K562 (cell line): ENCODE measurements at regions not wholly inside any gene's neighbourhood (a gene's known extent, or its start where the extent isn't known, plus 50 kb on each side); places are given as distances from the start of the nearest gene placed in this dataset.

ENCODE experiments used
- ATAC-seq: fragments of 200-7000 bp; cut with Tn5 transposase; 3 replicates; pipeline ENCODE4 v1.9.1; 2020; ENCODE audit warnings: moderate library complexity
- BruUV-seq: library from RNA; stranded (reverse); fragments of 400-500 nt; replicated peaks from 2 replicates; lab custom pipeline; 2021; lab: Mats Ljungman, UMichigan
- CTCF ChIA-PET: fragments of 300-600 bp; formaldehyde crosslinking; extraction: SDS; loops from one replicate; lab custom pipeline; 2021; ENCODE audit warnings: low intra/inter-chr PET ratio; lab: Yijun Ruan, JAX
- POLR2A ChIA-PET: fragments of 300-600, 350-650 bp; sonication (Branson Sonifier 250); formaldehyde crosslinking; extraction: SDS; loops from one replicate; lab custom pipeline; 2021; ENCODE audit warnings: antibody characterized with exemption, inconsistent platforms; lab: Yijun Ruan, JAX
- DNase-seq, 4 experiments: peaks; one replicate each; pipeline versions ENCODE4 v3.0.0 to v3.0.0-alpha.2; 2011 to 2018; ENCODE audit warnings: low spot score in 3 of 4, mixed read lengths in 3 of 4; ENCODE audit errors: extremely low read depth in 1 of 4
- FAIRE-seq: peaks from 2 replicates; lab custom pipeline; 2011; peaks lifted over from hg19 to GRCh38; lab: Jason Lieb, UNC
- H2AFZ ChIP-seq: 2 replicates; pipeline ENCODE4 v1.6.0; 2011; ENCODE audit warnings: low read depth, low read length, control low read depth, inconsistent platforms
- H3K27ac ChIP-seq: fragments of 200-600 bp; 3 replicates; pipeline ENCODE4 v1.8.0; 2011; ENCODE audit warnings: low read depth, mild to moderate bottlenecking, control low read depth, inconsistent platforms, low read length, moderate library complexity, mixed read lengths; ENCODE audit errors: extremely low read depth
- H3K27me3 ChIP-seq, 2 experiments: fragments of 300-600 bp in 1 of 2; 2 replicates in 1 of 2; 3 replicates in 1 of 2; pipeline versions ENCODE4 v1.6.0 to v1.8.0; 2011; ENCODE audit warnings: inconsistent platforms in 2 of 2, low read length in 2 of 2, mild to moderate bottlenecking in 1 of 2, mixed read lengths in 1 of 2, moderate library complexity in 1 of 2; ENCODE audit not compliant: control insufficient read depth in 2 of 2, insufficient read depth in 2 of 2
- H3K36me3 ChIP-seq: fragments of 300-600 bp; 3 replicates; pipeline ENCODE4 v1.8.0; 2011; ENCODE audit warnings: mild to moderate bottlenecking, low read length, inconsistent platforms; ENCODE audit not compliant: control insufficient read depth, insufficient read depth
- H3K4me1 ChIP-seq, 2 experiments: fragments of 200-600 bp in 1 of 2; replicated peaks in 1 of 2; 2 replicates in 1 of 2; 3 replicates in 1 of 2; pipeline versions ENCODE4 v1.5.1 to v1.8.0; 2011; ENCODE audit warnings: inconsistent platforms in 2 of 2, low read length in 2 of 2, mild to moderate bottlenecking in 1 of 2, mixed read lengths in 1 of 2, moderate library complexity in 1 of 2; ENCODE audit not compliant: control insufficient read depth in 2 of 2, insufficient read depth in 2 of 2
- H3K4me2 ChIP-seq: 2 replicates; pipeline ENCODE4 v1.6.1; 2011; ENCODE audit warnings: low read length, control low read depth, inconsistent platforms, mixed read lengths; ENCODE audit not compliant: insufficient read depth
- H3K4me3 ChIP-seq: fragments of 200-600 bp; sonication (generic), shearing (Covaris generic); 2 replicates; pipeline ENCODE4 v1.5.1; 2016; ENCODE audit warnings: control low read depth, inconsistent platforms
- H3K79me2 ChIP-seq: fragments of 200-600 bp; 3 replicates; pipeline ENCODE4 v1.8.0; 2011; ENCODE audit warnings: low read length, inconsistent platforms; ENCODE audit not compliant: control insufficient read depth, insufficient read depth
- H3K9ac ChIP-seq, 2 experiments: 2 replicates each; pipeline versions ENCODE4 v1.6.0 to v1.6.1; 2011; ENCODE audit warnings: low read depth in 2 of 2, low read length in 2 of 2, control low read depth in 1 of 2, inconsistent platforms in 1 of 2, mild to moderate bottlenecking in 1 of 2, mixed read lengths in 1 of 2; ENCODE audit not compliant: insufficient read depth in 1 of 2
- H3K9me1 ChIP-seq: one replicate; pipeline ENCODE4 v1.6.0; 2011; ENCODE audit warnings: inconsistent platforms, mild to moderate bottlenecking, low read length, moderate library complexity; ENCODE audit not compliant: control insufficient read depth, insufficient read depth
- H3K9me3 ChIP-seq: replicated peaks from 2 replicates; pipeline ENCODE4 v1.5.1; 2011; ENCODE audit warnings: low read depth, low read length, inconsistent platforms; ENCODE audit not compliant: control insufficient read depth, insufficient read depth
- H4K20me1 ChIP-seq: replicated peaks from 2 replicates; pipeline ENCODE4 v1.6.1; 2011; ENCODE audit warnings: low read length, inconsistent platforms, mixed read lengths; ENCODE audit not compliant: control insufficient read depth, insufficient read depth
- CBX1 ChIP-seq: sonication (generic); IDR thresholded peaks from 2 replicates; pipeline ENCODE4 v1.6.1; 2016; ENCODE audit warnings: antibody characterized with exemption, low read depth, mild to moderate bottlenecking
- DACH1 ChIP-seq: fragments of 450-650 bp; IDR thresholded peaks from 2 replicates; pipeline ENCODE4 v1.6.1; 2018; ENCODE audit not compliant: partially characterized antibody
- HDAC1 ChIP-seq, 2 experiments: fragments of 450-650 bp; IDR thresholded peaks; 2 replicates each; pipeline ENCODE4 v1.6.1; 2016 to 2017; ENCODE audit warnings: inconsistent platforms in 1 of 2, mild to moderate bottlenecking in 1 of 2, moderate library complexity in 1 of 2
- MAZ ChIP-seq, 2 experiments: fragments of 450-650 bp in 1 of 2; sonication (generic) in 1 of 2; formaldehyde crosslinking; IDR thresholded peaks in 1 of 2; conservative IDR thresholded peaks in 1 of 2; 2 replicates each; pipeline versions ENCODE4 v1.4.0 to v1.5.0; 2020; ENCODE audit warnings: mild to moderate bottlenecking in 1 of 2, missing genetic modification reagents in 1 of 2
- NELFE ChIP-seq: IDR thresholded peaks from 2 replicates; pipeline ENCODE4 v1.6.1; 2011; ENCODE audit warnings: mild to moderate bottlenecking; ENCODE audit not compliant: insufficient read depth, insufficient read length
- NFYB ChIP-seq: IDR thresholded peaks from 2 replicates; pipeline ENCODE4 v1.6.1; 2011; ENCODE audit warnings: mild to moderate bottlenecking, moderate library complexity; ENCODE audit not compliant: insufficient read length; ENCODE audit errors: extremely low read depth
- RAD21 ChIP-seq, 2 experiments: fragments of 250-450 bp in 1 of 2; fragments of 450-650 bp in 1 of 2; sonication (Bioruptor Pico) in 1 of 2; formaldehyde crosslinking in 1 of 2; IDR thresholded peaks in 1 of 2; conservative IDR thresholded peaks in 1 of 2; 2 replicates each; pipeline versions ENCODE4 v1.4.0 to v1.8.0; 2020 to 2022; ENCODE audit warnings: mild to moderate bottlenecking in 2 of 2, moderate library complexity in 1 of 2
- SMC3 ChIP-seq: conservative IDR thresholded peaks from 2 replicates; pipeline ENCODE4 v1.6.1; 2011; ENCODE audit warnings: low read depth, low read length, improper control_type of control experiment; ENCODE audit not compliant: insufficient read depth
- SP2 ChIP-seq: IDR thresholded peaks from 2 replicates; pipeline ENCODE4 v1.6.1; 2011; ENCODE audit warnings: mild to moderate bottlenecking, low read depth, low read length, moderate library complexity; ENCODE audit not compliant: poor library complexity, severe bottlenecking; ENCODE audit errors: extremely low read depth
- STAG1 ChIP-seq: sonication (generic); formaldehyde crosslinking; IDR thresholded peaks from 2 replicates; pipeline ENCODE4 v1.5.0; 2020; ENCODE audit warnings: missing genetic modification reagents, borderline replicate concordance
- ZNF41 ChIP-seq: fragments of 250-450 bp; sonication (Bioruptor Pico); conservative IDR thresholded peaks from 2 replicates; pipeline ENCODE4 v1.4.0; 2020; ENCODE audit warnings: mild to moderate bottlenecking
- WGBS: fragments of 100-300 bp; shearing (Covaris generic); methylation state at CpG from one replicate; pipeline ENCODE4 v1.1.6; 2016; ENCODE audit warnings: low coverage, mixed read lengths; ENCODE audit not compliant: insufficient coverage; ENCODE audit errors: missing lambda C conversion rate; 5-methylcytosine and 5-hydroxymethylcytosine counted together
- in situ Hi-C: fragments of 300-500 bp; cut with MboI; formaldehyde crosslinking; loops from 4 replicates; pipeline ENCODE4 v1.15.0; 2018; ENCODE audit warnings: inconsistent platforms, mixed read lengths
- intact Hi-C: fragments of 100-400 bp; cut with micrococcal nuclease; formaldehyde crosslinking; loops from 2 replicates; pipeline ENCODE4 v1.14.2; 2022
- TF ChIP-seq, protein P1 (sequence below): sonication (generic); formaldehyde crosslinking; IDR thresholded peaks from 2 replicates; pipeline ENCODE4 v1.8.0; 2022; ENCODE audit warnings: missing genetic modification reagents, mild to moderate bottlenecking, moderate library complexity, borderline replicate concordance
- TF ChIP-seq, protein P2 (sequence below), 3 experiments: IDR thresholded peaks in 2 of 3; conservative IDR thresholded peaks in 1 of 3; 2 replicates each; pipeline ENCODE4 v1.5.1; 2011 to 2012; ENCODE audit warnings: low read length in 3 of 3, mild to moderate bottlenecking in 3 of 3, control low read depth in 2 of 3, improper control_type of control experiment in 1 of 3, inconsistent platforms in 1 of 3, low read depth in 1 of 3, mixed read lengths in 1 of 3, moderate library complexity in 1 of 3; ENCODE audit not compliant: insufficient read depth in 2 of 3

GRCh38 chr1:5514527-5515183 lies 477.6 kb downstream of the NPHP4 start:
- peak; percentile 95 for FAIRE-seq
- H3K79me2 ChIP-seq = no peaks in the 10 kb centered on the region

More at GRCh38 chr1:5514527-5515183, 477.6 kb downstream of the NPHP4 start:
- ATAC-seq (peak; percentile 93), DNase-seq (peak; percentile 67 to 96 (median 90))
- 6% methylated on average over 13 of the region's 13 CpGs for WGBS
- Histone ChIP-seq H4K20me1 (0 out of 2 replicates have a peak, but pooled peaks cover 5% of the 10 kb centered on the region), H3K9ac (no peak overlapping the region), H3K4me3 (no peak overlapping the region), H3K27me3 (peaks cover 0 to 9% of the 10 kb centered on the region in 2 experiments; a peak in 1 of 5 replicates), H3K9me3 (no peaks in the 10 kb centered on the region), H2AFZ (no peak overlapping the region), H3K36me3 (no peaks in the 10 kb centered on the region), H3K9me1 (no peaks in the 10 kb centered on the region), H3K4me2 (no peak overlapping the region), H3K27ac (no peak overlapping the region), H3K4me1 (0 out of 5 replicates have a peak, but pooled peaks cover 0 to 2% of the 10 kb centered on the region in 2 experiments)
- ChIA-PET POLR2A (interaction anchor here (0.7 kb wide), 1 partner anchor 11 kb away, joined by 3 read pairs; no protein-coding TSS in a partner anchor), CTCF (interaction anchor here (0.6 to 0.8 kb wide), 2 partner anchors 402 to 1440 kb away, joined by 3 read pairs; no protein-coding TSS in a partner anchor)
- in situ Hi-C loops = no loop called here
- no peak for TF ChIP-seq HDAC1 (IDR thresholded peaks at IDR 0.05)
- no peak for TF ChIP-seq SP2
- peak; percentile 54 for TF ChIP-seq DACH1
- TF ChIP-seq RAD21 (CRISPR knock-in tag; conservative IDR thresholded peaks at IDR 0.05 in 1 of 2, IDR thresholded peaks at IDR 0.05 in 1 of 2) = peak in 1 of 2 experiments; percentile 52; a peak in 2 of 4 replicates
- no peak for TF ChIP-seq CBX1
- TF ChIP-seq STAG1 (CRISPR knock-in tag) = peak; percentile 36; the same call in 1 of the 2 replicates
- peak; percentile 39 for TF ChIP-seq SMC3
- no peak for TF ChIP-seq NELFE
- TF ChIP-seq MAZ (CRISPR knock-in tag; conservative IDR thresholded peaks at IDR 0.05 in 1 of 2, IDR thresholded peaks at IDR 0.05 in 1 of 2) = peak in 1 of 2 experiments; percentile 42; a peak in 1 of 4 replicates
- TF ChIP-seq NFYB = no peak
- TF ChIP-seq, protein P1, sequence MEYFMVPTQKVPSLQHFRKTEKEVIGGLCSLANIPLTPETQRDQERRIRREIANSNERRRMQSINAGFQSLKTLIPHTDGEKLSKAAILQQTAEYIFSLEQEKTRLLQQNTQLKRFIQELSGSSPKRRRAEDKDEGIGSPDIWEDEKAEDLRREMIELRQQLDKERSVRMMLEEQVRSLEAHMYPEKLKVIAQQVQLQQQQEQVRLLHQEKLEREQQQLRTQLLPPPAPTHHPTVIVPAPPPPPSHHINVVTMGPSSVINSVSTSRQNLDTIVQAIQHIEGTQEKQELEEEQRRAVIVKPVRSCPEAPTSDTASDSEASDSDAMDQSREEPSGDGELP (CRISPR knock-in tag) = peak; percentile 63; the same call in 1 of the 2 replicates
- TF ChIP-seq, protein P2, sequence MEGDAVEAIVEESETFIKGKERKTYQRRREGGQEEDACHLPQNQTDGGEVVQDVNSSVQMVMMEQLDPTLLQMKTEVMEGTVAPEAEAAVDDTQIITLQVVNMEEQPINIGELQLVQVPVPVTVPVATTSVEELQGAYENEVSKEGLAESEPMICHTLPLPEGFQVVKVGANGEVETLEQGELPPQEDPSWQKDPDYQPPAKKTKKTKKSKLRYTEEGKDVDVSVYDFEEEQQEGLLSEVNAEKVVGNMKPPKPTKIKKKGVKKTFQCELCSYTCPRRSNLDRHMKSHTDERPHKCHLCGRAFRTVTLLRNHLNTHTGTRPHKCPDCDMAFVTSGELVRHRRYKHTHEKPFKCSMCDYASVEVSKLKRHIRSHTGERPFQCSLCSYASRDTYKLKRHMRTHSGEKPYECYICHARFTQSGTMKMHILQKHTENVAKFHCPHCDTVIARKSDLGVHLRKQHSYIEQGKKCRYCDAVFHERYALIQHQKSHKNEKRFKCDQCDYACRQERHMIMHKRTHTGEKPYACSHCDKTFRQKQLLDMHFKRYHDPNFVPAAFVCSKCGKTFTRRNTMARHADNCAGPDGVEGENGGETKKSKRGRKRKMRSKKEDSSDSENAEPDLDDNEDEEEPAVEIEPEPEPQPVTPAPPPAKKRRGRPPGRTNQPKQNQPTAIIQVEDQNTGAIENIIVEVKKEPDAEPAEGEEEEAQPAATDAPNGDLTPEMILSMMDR (IDR thresholded peaks at IDR 0.05 in 2 of 3, conservative IDR thresholded peaks at IDR 0.05 in 1 of 3; ENCODE audit: insufficient read depth in 2 of 3, low read depth in 1 of 3, low read length in 3 of 3) = peak; percentile 89 to 99 (median 93)
- TF ChIP-seq ZNF41 (CRISPR knock-in tag) = no peak
- no TSS peak for BruUV-seq
- intact Hi-C loops = loop anchor here (10.0 kb wide), 2 partner anchors 80 to 460 kb away; no protein-coding TSS in a partner anchor
